ENCODE measurements at regions not wholly inside any gene's neighbourhood (a gene's known extent, or its start where the extent isn't known, plus 50 kb on each side); places are given as distances from the start of the nearest gene placed in this dataset.
A peak's percentile ranks its signal among the peaks of the same experiment; 100 is the strongest.

DNA sequence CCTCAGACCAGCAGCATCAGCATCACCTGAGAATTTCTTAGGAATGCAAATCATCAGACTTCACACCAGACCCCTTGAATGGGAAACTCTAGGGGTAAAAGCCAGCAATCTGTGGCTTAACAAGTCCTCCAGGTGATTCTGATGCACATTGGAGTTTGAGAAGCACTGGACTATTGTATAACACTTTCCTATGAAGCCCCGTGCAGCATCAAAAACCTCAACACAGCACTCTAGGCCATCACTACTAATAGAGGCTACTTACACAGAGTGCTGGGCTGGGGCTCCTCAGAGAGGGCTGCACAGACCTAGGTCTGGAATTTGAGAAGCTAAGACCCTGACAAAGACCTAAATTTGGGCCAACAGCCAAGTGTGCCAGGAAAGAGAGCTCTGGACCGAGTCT, 95.7 kb upstream of the ARAP3 start:
- DNase-seq: no peak

DNA sequence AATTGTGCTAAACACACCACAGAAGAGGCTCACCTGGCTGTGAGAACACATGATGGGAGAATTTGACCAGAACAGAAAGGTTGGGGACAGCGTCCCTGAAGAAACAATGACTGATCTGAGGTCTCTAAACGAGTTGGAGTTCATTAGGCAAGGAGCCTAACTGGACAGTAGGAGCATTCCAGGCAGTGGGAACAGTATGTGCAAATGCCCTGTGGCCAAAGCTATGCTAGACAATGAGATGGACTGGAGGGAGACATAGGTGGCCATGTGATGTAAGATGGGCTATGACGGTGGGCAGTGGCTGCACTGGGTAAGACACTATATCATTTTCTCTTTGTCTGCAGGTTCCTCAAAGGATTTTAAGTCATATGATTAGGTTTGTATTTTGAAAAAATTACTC, 95.1 kb upstream of the ARAP3 start:
- no peak for DNase-seq

DNA sequence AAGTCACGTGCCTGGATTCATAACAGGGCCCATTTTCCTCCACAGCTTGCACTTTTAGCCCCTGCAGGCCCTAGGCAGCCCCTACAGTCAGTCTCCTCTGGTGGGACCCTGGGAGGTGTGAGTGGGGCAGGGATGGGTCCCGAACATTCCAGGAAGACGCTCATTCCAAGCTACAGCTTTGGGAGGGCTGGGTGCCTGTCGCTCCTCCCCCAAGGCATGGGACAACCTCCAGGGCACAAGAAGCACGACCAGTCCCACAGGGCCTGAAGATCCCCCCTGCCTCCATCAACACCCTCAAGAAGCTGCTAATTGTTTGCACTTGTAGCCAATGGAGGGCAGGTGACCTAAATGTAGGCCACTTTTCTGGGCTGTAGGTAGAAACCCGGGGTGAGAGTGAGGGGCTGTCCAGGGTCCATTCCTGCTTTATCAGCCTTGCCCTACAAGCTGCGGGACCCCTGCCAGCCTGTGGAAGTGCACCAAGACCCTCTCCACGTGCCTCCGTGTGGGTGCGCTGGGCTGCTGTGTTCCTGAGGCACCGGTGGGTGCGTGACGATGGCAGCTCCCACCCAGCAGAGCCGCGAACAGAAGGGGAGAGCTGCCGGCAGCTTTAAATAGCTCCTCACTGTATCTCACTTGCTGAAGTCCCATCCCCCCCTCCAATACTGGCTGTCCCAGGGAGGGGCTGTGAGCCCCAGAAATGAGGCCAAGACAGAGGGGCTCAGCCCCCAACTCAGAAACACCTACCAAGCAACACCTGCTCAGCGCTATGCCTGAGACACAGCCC, 91.9 kb upstream of the ARAP3 start:
- no peak for DNase-seq

DNA sequence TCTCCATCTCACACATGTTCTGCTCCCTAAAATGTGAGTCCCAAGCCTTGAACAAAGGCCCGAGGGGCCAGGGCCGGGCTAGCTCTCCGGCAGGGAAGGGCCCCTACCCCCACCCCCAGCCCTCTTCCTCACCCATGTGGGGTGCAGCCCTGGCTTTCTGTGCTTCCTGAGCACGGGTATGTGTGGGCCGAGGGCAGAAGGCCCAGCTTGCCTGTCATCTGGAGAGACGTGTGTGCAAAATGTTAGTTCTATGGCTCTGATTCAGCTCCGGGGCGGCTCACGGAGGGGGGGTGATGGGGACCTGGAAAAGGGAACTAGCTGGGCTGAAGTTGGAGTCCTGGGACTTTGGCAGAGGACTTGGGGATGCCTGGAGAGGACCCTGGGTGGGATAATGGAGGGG, 90.3 kb upstream of the ARAP3 start:
- DNase-seq: no peak

DNA sequence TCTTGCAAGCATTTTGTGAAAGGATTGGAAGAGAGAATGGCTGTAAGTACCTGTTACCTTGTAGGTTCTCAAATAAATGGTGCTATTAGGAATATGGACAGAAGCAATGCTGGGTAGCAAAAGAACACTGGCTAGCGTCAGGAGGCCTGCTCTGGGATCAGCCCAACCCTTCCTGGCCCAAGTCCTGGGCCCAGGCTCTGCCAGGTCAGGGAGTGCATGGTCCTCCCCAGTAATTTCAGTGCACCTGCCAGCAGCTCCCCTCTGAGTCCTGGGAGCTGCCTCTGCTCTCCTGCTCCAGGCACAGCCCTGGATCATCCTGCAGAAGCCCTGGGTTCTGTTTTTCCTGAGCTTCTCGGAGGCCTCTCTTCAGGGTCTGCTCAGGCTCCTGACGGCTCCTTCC, 89.5 kb upstream of the ARAP3 start:
- DNase-seq: no peak

DNA sequence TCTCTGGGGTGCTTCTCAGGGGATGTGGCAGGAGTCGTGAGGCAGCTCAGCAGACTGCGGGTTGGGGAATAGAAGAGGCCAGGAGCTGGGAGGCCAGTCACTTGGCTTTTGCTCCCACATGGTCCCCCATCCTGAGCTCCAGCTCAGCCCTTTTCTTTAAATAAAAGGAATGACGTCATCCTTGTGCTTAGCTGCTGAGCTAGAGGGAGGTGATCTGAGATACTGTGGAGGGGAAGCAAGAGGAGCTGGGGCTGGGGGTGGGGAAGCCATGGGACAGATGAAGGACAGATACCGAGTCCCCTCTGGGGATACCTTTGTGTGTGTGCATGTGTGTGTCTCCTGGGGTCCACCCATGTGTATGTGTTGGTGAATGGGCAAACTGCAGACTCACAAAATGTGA, 89.0 kb upstream of the ARAP3 start:
- no peak for DNase-seq

DNA sequence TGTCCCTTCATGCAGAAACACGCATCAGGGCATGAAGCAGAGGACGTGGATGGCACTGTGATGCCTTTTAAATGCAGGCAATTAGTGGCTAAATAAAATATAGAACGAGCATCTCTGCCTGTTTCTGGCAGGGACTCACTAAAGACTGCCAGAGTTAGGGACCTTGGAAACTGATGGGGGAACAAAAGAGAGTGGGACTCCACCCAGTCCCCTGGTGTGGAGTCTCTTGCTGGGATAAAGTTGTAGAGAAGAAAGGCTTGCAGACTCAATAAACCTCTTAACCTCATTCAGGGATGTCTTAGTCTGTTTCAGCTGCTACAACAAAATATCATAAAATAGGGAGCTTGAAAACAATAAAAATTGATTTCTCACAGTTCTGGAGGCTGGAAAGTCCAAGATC, 87.6 kb upstream of the ARAP3 start:
- no peak for DNase-seq

DNA sequence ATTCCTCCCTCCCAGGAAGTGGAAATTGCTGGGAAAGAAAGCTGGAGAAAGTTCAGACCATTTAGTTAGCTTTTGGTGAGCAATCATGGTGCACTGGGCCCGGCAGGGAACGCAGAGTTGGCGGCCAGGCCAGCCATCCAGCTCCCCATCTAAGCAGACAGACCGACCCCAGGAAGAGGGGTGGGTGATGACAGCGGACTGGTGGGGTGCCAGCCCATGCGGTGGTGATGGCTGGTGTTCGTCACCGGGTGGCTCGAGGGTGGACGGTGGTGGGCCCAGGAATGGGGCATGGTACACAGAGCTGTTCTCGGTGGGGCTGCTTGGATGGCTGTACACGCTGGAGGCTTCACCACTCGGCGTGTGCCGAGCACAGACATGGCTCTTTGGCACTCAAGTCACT, 85.6 kb upstream of the ARAP3 start:
- no peak for DNase-seq

DNA sequence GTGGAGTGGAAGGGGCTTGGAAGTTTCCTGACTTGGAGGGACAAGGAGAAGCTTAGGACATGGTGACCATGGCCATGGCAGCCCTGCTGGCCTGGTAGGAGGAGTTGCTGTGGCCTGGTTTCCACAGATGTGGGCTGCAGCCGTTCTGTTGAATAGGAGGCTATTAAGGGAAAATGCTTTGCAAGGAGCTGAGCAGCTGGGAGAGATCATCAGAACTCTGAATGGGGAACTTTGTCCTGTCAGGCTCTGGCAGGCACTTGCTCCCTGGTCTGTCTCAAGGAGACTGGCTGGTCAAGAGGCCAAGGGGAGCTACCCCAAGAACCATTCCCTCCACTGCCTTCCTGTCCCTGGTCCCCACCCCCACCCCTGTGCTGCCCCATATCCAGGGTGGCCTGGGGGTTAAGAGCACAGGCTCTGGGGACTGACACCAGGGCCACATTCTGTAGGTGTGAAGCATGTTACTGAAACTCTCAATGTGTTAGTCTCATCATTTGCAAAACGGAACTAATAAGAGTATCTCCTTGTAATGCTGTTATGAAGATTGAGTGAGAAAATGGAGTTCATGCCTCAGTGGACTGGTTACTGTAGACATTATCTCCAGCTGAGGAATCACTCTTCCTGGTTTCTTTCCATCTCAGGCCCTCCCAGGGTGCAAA, 84.0 kb upstream of the ARAP3 start:
- DNase-seq: no peak

DNA sequence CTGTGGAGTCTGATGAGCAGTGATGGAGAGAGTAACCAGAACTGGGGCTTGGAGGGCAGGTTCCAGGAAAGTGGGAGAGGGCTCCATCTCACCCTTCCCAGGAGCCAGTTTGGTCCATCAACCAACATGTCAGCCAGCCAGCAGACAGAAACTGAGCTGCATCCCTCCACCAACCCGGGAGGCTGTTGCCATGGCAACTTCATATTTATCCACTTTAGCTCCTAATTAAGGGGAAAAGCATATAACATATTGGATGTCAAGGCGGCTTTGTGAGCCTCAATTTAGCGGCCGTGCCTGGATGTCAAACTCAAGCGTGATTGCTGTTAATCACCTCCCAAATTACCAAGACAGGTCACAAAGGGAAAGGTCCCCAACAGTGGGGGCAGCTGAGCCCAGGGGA, 81.5 kb upstream of the ARAP3 start:
- no peak for DNase-seq

DNA sequence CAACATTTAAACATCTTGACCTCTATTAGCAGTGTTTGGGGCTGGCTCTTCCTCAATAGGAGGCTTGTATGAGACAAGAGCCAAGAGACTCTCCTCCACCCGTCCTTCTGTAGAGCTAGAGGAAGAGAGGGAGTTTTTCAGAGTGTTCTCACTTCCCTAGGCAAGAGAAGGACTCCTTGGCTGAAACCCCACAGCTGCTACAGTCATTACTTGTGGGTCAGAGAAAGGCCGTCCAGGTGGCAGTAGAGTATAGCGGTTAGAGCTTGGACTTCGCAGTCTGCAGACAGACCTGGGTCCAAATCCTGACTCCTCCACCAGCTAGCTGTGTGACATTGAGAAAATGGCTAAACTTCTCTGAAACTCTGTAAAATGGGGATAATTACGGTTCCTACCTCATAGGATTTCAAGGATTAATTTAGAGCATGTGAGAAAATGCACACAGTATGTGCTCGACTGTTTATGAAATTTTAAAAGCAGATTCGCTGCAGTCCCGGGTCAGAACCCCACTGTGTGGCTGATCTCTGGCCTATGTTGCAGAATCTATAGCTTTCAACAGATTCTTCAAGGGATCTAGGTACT, 80.8 kb upstream of the ARAP3 start:
- no peak for DNase-seq

DNA sequence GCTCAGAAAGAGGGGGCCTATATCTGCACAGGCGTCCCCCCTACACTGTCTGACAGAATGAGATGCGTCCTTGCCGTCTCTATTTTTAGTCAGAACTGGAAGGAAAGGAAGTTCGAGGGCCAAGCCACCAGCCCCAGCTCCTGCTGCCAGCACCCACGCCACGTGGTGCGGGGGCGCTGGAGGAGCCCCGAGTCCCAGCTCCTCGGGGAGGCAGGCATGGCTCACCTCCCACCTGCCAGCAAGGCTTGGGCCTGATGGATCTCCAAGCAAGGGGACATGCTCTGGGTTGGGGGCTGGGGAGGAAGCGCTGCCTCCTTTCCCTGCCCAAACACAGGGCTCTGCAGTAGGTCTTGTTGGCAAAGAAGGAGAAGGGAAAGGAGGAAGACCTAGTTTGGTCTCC, 80.3 kb upstream of the ARAP3 start:
- no peak for DNase-seq

DNA sequence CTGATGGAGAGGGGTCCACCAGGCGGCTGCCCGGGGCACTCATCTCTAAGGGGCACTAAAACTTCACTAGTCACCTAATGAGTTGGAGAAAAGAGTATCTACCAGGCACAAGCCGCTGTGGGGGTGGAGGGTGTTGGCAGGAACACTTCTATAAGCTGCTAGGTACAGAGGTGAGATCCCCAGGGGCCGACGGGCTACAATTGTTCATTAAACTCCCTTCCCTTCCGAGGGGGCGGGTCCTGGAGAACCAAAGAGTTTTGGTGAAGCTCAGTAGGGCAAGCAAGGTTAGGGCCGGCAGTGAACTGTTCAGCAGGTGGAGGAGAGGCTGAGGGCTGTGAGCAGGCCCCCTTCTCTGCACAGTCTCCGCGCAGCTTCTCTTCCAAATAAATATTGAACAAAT, 78.7 kb upstream of the ARAP3 start:
- no peak for DNase-seq

DNA sequence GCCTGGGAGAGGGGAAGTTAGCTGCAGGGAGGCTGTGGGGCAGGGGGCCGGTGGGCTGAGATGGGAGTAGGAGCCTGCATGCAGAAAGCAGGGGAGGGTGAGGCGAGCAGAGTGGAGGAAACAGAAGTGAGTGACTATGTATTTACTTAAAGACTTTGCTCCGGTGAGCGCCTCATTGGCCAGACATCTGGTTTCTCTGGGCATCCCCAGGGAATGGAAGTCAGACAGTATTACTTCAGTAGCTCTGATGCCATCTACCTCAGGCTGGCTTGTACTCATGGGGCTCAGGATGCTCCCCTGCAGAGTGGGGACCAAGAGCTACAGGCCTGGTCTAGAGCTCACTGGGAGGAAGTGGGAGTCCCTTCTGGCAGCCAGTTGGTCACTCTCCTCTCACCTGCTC, 78.2 kb upstream of the ARAP3 start:
- no peak for DNase-seq

DNA sequence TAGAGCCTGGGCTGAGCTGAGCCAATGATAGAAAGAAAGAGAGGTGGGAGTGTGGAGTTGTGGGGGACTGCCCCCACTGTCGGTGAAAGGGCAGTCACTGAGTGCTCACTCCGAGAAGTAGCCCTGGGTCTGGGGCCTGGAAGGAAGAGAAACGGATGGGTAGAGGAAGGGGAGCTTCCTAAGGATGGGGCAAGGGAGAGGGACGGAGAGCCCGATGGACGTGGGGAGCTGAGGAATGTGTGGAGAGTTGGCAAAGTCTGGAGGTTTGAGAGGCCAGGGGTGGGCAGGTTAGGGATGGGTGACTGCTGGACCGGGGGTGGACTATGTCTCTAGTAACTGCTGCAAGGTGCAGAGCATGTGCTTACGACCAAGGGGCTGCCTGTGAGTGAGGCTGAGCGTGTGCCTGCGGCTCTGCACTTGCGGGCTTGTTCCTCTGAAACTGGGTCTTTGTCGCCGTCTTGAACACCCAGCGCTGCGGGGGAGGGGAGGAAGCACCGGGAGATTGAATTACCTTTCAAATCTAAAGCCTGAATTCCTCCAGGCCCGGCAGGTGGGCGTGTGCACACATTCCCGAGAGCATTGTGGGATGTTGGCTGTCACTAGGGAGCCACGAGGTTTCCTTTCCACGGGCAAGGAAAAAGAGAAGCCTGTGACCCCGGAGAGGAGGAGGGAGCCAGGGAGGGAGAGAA, 76.4 kb upstream of the ARAP3 start:
- DNase-seq: no peak

DNA sequence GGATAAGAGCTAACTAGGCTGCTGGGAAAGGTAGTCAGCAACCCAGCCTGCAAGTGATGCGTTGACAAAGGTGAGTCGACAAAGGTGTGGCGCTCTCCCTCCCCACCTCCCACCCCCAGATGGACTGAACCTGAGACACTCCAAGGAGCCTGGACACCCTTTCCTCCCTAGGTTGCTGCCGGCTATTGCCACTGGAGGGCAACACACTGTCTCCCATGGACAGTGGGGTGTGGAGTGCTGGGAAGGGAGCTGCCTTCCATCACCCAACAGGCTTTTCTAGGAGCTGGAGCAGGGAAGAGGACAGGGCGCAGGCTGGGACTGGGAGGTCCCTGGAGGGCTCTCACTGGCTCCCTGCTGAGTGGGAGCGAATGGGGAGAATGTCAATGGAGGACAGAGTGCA, 75.4 kb upstream of the ARAP3 start:
- no peak for DNase-seq

DNA sequence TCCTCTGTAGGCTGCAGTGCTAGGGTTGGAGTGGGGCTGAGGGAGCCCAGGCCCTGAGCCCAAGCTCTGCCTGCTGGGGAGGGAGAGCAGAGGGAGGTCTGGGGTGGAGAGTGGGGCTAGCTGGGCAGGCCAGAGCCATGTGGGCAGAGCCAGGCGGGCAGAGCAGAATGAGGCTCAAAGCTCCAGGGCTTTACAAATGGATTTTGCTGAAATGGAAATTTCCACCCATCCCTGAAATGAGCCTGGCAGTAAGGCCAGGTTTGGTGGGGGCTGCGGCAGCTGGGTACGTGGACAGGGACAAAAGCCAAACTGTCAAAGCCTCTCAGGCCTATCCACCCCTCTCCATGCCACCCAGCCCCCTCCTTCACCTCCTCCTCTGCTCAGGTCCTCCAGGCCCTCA, 74.2 kb upstream of the ARAP3 start:
- no peak for DNase-seq

DNA sequence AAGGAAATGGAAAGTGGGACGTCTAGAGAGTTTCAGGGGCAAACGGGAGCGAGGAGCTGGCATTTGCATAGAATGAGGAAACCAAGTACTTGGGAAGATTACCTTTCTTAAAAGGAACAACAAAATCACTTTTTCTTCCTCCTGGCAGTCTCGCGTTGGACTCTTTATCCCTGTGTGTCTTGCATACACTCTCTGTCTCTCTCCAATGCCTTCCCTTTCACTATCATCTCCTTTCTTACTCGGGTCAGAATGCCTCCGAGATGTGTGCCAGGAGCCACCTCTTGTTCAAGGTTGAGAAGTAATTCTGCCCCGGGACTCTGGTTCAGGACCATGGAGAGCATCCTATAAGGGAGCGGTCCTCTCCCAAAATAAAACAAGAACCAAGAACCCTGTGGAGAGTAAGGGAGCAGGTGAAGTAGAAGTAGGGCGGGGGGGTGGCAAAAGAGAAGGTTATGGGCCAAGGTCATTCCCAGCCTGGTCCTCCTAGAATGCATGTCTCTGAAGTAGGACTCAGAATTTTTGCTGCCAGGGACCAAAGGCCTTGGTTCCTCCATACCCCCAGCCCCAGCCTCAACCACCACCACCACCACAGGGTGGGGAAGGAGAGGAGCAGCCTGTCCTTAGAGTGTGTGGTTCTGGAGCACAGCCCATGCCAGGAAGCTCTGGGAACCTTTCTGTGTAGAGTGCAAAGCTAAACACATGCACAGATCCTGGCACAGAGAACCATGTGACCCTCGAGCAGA, 72.1 kb upstream of the ARAP3 start:
- DNase-seq: peak; percentile 38

DNA sequence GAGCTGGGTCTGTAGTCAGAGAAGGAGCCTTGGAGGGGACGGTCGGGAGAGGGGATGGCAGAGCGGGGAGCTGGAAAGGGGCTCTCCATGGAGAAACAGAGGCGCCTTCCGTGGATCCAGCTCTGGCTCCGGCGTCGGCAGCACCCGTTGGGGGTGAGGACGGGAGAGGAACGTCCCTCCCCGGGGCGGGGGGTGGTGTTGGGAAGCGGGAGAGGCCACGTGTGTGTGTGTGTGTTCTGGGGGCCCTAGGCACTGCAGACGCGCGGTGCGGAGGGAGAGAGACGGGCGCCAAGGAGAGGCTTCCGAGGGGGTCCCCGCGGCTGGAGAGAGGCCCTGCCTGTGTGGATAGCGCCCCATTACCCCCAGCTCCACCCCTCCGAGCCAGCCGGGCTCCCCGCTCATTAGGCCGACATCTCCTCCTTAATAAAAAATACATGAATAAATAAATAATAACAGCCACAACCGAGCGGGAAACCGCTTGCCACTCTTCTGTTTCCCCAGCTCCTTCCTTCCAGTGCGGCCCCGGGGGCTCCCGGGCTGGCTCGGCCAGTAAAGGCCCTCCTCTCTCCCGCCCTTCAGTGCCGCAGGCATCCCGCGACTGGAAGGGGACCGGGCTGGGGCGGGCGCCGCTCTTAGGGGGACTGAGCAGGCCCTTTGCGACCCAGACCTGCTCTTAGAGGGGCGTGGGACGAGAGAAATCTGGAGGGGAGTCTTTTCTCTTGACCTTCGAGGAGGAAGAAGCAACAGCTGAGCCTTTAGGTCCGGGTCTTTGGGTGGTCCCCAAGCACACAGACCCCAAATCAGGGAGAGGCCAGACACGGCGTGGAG, 71.3 kb upstream of the ARAP3 start:
- DNase-seq: no peak

DNA sequence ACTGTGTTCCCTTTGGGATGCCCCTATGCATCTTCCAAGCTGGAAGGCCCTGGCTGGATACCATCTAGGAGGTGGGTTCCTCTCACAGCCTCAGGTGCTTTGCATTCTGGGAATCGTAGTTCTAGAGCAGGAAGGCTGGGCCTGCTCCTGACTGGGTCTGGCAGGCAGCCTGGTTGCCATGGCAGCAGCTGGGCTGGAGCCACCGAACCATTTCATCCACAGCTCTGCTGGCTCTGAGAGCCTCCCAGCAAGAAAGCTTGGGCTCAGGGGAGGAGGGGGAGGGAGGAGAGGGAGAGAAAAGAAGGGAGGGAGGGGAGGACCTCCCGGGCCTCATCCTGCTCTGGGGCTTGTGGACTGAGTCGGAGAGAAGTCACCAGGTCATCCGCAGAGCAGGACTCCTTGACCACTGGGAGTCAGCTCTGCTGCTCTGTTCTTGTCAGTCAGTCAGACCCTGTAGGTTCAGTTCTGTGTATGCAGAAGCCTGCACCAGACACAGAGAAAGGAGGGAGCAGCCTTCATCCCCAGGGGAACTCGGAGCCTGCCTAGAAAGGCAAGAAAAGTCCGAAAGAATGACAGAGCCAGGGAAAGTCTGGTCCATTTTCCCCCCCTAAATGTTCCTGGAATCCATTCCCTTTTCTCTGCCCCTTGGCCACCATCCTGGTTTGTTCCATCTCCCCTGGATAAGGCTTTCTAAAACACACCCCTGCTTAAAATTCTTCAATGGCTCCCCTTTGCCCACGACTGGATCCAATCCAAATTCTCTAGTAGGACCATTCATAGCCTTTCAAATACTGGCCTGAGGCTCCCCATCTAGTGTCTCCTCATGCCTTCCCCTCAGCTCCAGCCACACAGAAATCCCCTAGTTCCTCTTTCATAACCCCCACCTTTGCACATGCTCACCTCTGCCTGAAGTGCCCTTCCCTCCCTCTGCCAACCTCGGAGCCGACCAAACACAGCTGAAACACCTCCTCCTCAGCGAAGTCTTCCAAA, 65.4 kb upstream of the ARAP3 start:
- DNase-seq: no peak

DNA sequence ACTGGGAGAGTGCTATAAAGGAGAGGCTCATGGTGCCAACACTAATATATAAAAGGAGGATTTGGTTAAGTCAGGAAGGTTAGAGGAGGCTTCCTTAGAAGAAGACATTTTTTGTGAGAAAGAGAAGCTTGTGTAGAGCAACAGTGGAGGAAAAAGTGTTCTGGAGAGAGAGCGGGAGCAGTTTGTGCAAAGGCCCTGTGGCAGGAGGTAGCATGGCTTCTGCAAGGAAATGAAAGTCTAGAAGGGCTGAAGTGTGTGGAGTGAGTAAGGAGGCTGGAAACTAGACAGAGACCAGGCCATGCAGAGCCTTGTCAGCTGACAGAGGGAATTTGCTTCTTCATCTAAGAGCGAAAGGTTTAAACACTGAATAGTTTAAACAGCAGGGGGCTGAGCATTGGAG, 64.4 kb upstream of the ARAP3 start:
- no peak for DNase-seq
